HG03442 (cell line): ENCODE measurements at regions not wholly inside any gene's neighbourhood (a gene's known extent, or its start where the extent isn't known, plus 50 kb on each side); places are given as distances from the start of the nearest gene placed in this dataset.
"Not testable (repeated sequence)": the region's sequence is repeated elsewhere in the genome, so short reads cannot be mapped to it uniquely, and the experiment has no call there.

ENCODE experiments used
- ATAC-seq: cut with Tn5 transposase; IDR thresholded peaks from one replicate; pipeline ENCODE4 v1.9.1; 2021; ENCODE audit warnings: mild to moderate bottlenecking, moderate library complexity; ENCODE audit not compliant: unreplicated experiment

GRCh38 chr12:4158306-4158705 is 115.3 kb upstream of the CCND2 start:
- ATAC-seq: no peak

GRCh38 chr12:4157122-4157521 is 116.4 kb upstream of the CCND2 start:
- ATAC-seq: no peak

- ATAC-seq: no peak
Measured at GRCh38 chr12:4156317-4156716, 117.2 kb upstream of the CCND2 start.

GRCh38 chr12:4154672-4155225 is 118.8 kb upstream of the CCND2 start:
- ATAC-seq: no peak

GRCh38 chr12:4153343-4153892 is 120.1 kb upstream of the CCND2 start:
- ATAC-seq: peak; percentile 71

- no peak for ATAC-seq
Measured at GRCh38 chr12:4152145-4152795, 121.3 kb upstream of the CCND2 start.

- ATAC-seq: no peak
Measured at GRCh38 chr12:4151362-4152121, 122.0 kb upstream of the CCND2 start.

- not testable (repeated sequence) for ATAC-seq
Measured at GRCh38 chr12:4150355-4150754, 123.2 kb upstream of the CCND2 start.

- ATAC-seq: peak; percentile 52
Measured at GRCh38 chr12:4148418-4149056, 125.0 kb upstream of the CCND2 start.

- ATAC-seq: no peak
Measured at GRCh38 chr12:4147031-4147481, 126.5 kb upstream of the CCND2 start.

- ATAC-seq: peak; percentile 29
Measured at GRCh38 chr12:4145990-4146859, 127.3 kb upstream of the CCND2 start.

- ATAC-seq: no peak
Measured at GRCh38 chr12:4144676-4145075, 128.9 kb upstream of the CCND2 start.

- no peak for ATAC-seq
Measured at GRCh38 chr12:4143896-4144295, 129.7 kb upstream of the CCND2 start.

GRCh38 chr12:4141348-4142270 is 132.0 kb upstream of the CCND2 start:
- ATAC-seq: no peak

GRCh38 chr12:4140581-4141301 is 132.8 kb upstream of the CCND2 start:
- no peak for ATAC-seq

GRCh38 chr12:4139191-4139590 is 134.4 kb upstream of the CCND2 start:
- ATAC-seq: no peak

GRCh38 chr12:4138532-4138931 is 135.0 kb upstream of the CCND2 start:
- ATAC-seq: not testable (repeated sequence)

GRCh38 chr12:4138051-4138450 is 135.5 kb upstream of the CCND2 start:
- ATAC-seq: no peak

- ATAC-seq: no peak
Measured at GRCh38 chr12:4137441-4137840, 136.1 kb upstream of the CCND2 start.
